AG04450 (cell line): ENCODE measurements at regions not wholly inside any gene's neighbourhood (a gene's known extent, or its start where the extent isn't known, plus 50 kb on each side); places are given as distances from the start of the nearest gene placed in this dataset.

Experiments
- CTCF ChIA-PET: fragments of 300-600, 350-600 bp; formaldehyde crosslinking; extraction: SDS; loops from one replicate; lab custom pipeline; 2022; ENCODE audit warnings: antibody characterized with exemption, inconsistent platforms; lab: Charles Lee
- POLR2A ChIA-PET: fragments of 350-600 bp; formaldehyde crosslinking; extraction: SDS; loops from one replicate; lab custom pipeline; 2021; ENCODE audit warnings: antibody characterized with exemption, inconsistent platforms; lab: Yijun Ruan, JAX
- DNase-seq: peaks from one replicate; pipeline ENCODE4 v3.0.0-alpha.2; 2011; ENCODE audit warnings: low read depth, low spot score
- H3K27ac ChIP-seq: one replicate; pipeline ENCODE4 v1.5.1; 2012; ENCODE audit warnings: low read depth, low read length, control low read depth
- H3K27me3 ChIP-seq: one replicate; pipeline ENCODE4 v1.6.0; 2012; ENCODE audit warnings: low read length; ENCODE audit not compliant: control insufficient read depth, insufficient read depth
- H3K4me3 ChIP-seq: 2 replicates; pipeline ENCODE4 v1.5.1; 2011; ENCODE audit warnings: mild to moderate bottlenecking, low read depth, low read length, control low read depth
- H3K9me3 ChIP-seq: 2 replicates; pipeline ENCODE4 v1.5.1; 2012; ENCODE audit warnings: low read length; ENCODE audit not compliant: control insufficient read depth, insufficient read depth
- CTCF ChIP-seq: IDR thresholded peaks from 2 replicates; pipeline ENCODE4 v1.5.1; 2011; ENCODE audit warnings: low read depth, low read length, control low read depth, inconsistent platforms

- Histone ChIP-seq H3K27ac (no peak overlapping the region), H3K9me3 (peaks cover 14% of the 10 kb centered on the region), H3K27me3 (no peaks in the 10 kb centered on the region), H3K4me3 (no peak overlapping the region)
- ChIA-PET CTCF (no interaction called here), POLR2A (no interaction called here)
- DNase-seq, result no peak
- TF ChIP-seq CTCF, result no peak
These were observed 439.7 kb downstream of the CCSER2 start for GRCh38 chr10:84768132-84768531.

- peaks cover 12% of the 10 kb centered on the region for H3K9me3 ChIP-seq
- H3K4me3 ChIP-seq, result no peak overlapping the region
- POLR2A ChIA-PET, result no interaction called here
- DNase-seq, result no peak
- TF ChIP-seq CTCF, result no peak
- CTCF ChIA-PET, result interaction anchor here (0.6 kb wide), 1 partner anchor 151 kb away, joined by 3 read pairs; no protein-coding TSS in a partner anchor
- no peaks in the 10 kb centered on the region for H3K27me3 ChIP-seq
- no peak overlapping the region for H3K27ac ChIP-seq
These were observed 442.4 kb downstream of the CCSER2 start for GRCh38 chr10:84770824-84771223.

- H3K27ac ChIP-seq, result no peak overlapping the region
- CTCF ChIA-PET, result no interaction called here
- 0 out of 2 replicates have a peak, but pooled peaks have one; percentile 19 for TF ChIP-seq CTCF
- H3K9me3 ChIP-seq, result peaks cover 16% of the 10 kb centered on the region
- DNase-seq, result no peak
- H3K27me3 ChIP-seq, result no peaks in the 10 kb centered on the region
- POLR2A ChIA-PET, result no interaction called here
- no peak overlapping the region for H3K4me3 ChIP-seq
These were observed 455.0 kb downstream of the CCSER2 start for GRCh38 chr10:84783386-84783785.

GRCh38 chr10:84783909-84784308 lies 455.5 kb downstream of the CCSER2 start:
- CTCF ChIA-PET, result no interaction called here

GRCh38 chr10:84784749-84785148 lies 456.4 kb downstream of the CCSER2 start:
- Histone ChIP-seq H3K27ac (no peak overlapping the region), H3K27me3 (no peaks in the 10 kb centered on the region), H3K4me3 (no peak overlapping the region), H3K9me3 (peaks cover 13% of the 10 kb centered on the region)
- no peak for DNase-seq
- CTCF ChIA-PET, result no interaction called here
- TF ChIP-seq CTCF, result no peak
- POLR2A ChIA-PET, result no interaction called here

More at GRCh38 chr10:84783909-84784308, 455.5 kb downstream of the CCSER2 start:
- no peak overlapping the region for H3K4me3 ChIP-seq
- H3K9me3 ChIP-seq, result peaks cover 13% of the 10 kb centered on the region
- POLR2A ChIA-PET, result no interaction called here
- no peak for DNase-seq
- no peak overlapping the region for H3K27ac ChIP-seq
- TF ChIP-seq CTCF, result no peak
- no peaks in the 10 kb centered on the region for H3K27me3 ChIP-seq
